ENCODE measurements at regions not wholly inside any gene's neighbourhood (a gene's known extent, or its start where the extent isn't known, plus 50 kb on each side); places are given as distances from the start of the nearest gene placed in this dataset.
"Not testable (repeated sequence)": the region's sequence is repeated elsewhere in the genome, so short reads cannot be mapped to it uniquely, and the experiment has no call there.

GRCh38 chr9:78383130-78383529 is 86.2 kb downstream of the PSAT1 start:
- no peak for DNase-seq

GRCh38 chr9:78386348-78386747 is 89.4 kb downstream of the PSAT1 start:
- DNase-seq = no peak

- no peak for DNase-seq
Observed at GRCh38 chr9:78386773-78387172, 89.8 kb downstream of the PSAT1 start.

GRCh38 chr9:78393340-78393739 is 96.4 kb downstream of the PSAT1 start:
- DNase-seq = no peak

- DNase-seq = no peak
Observed at GRCh38 chr9:78393932-78394331, 97.0 kb downstream of the PSAT1 start.

- DNase-seq = no peak
Observed at GRCh38 chr9:78396087-78396486, 99.2 kb downstream of the PSAT1 start.

GRCh38 chr9:78397045-78397444 is 100.1 kb downstream of the PSAT1 start:
- DNase-seq = no peak

- DNase-seq = no peak
Observed at GRCh38 chr9:78397454-78397853, 100.5 kb downstream of the PSAT1 start.

- DNase-seq = no peak
Observed at GRCh38 chr9:78399153-78399552, 102.2 kb downstream of the PSAT1 start.

- no peak for DNase-seq
Observed at GRCh38 chr9:78400496-78400895, 103.6 kb downstream of the PSAT1 start.

GRCh38 chr9:78405461-78405860 is 108.5 kb downstream of the PSAT1 start:
- no peak for DNase-seq

- DNase-seq = no peak
Observed at GRCh38 chr9:78406146-78406545, 109.2 kb downstream of the PSAT1 start.

- no peak for DNase-seq
Observed at GRCh38 chr9:78406933-78407332, 110.0 kb downstream of the PSAT1 start.

- no peak for DNase-seq
Observed at GRCh38 chr9:78407636-78408312, 110.8 kb downstream of the PSAT1 start.

GRCh38 chr9:78408388-78408787 is 111.5 kb downstream of the PSAT1 start:
- no peak for DNase-seq

- DNase-seq = not testable (repeated sequence)
Observed at GRCh38 chr9:78409928-78410510, 113.1 kb downstream of the PSAT1 start.

- no peak for DNase-seq
Observed at GRCh38 chr9:78422309-78422708, 125.4 kb downstream of the PSAT1 start.

GRCh38 chr9:78424299-78424698 is 127.4 kb downstream of the PSAT1 start:
- no peak for DNase-seq

- DNase-seq = no peak
Observed at GRCh38 chr9:78428640-78429039, 131.7 kb downstream of the PSAT1 start.

- no peak for DNase-seq
Observed at GRCh38 chr9:78430387-78430786, 133.5 kb downstream of the PSAT1 start.

GRCh38 chr9:78431039-78431438 is 134.1 kb downstream of the PSAT1 start:
- DNase-seq = not testable (repeated sequence)

- DNase-seq = no peak
Observed at GRCh38 chr9:78436873-78437272, 139.9 kb downstream of the PSAT1 start.

- no peak for DNase-seq
Observed at GRCh38 chr9:78437296-78437695, 140.4 kb downstream of the PSAT1 start.

- no peak for DNase-seq
Observed at GRCh38 chr9:78437806-78438205, 140.9 kb downstream of the PSAT1 start.

All from muscle of arm (tissue), 1 donor.